Left lung (tissue), 4 donors: ENCODE measurements at regions not wholly inside any gene's neighbourhood (a gene's known extent, or its start where the extent isn't known, plus 50 kb on each side); places are given as distances from the start of the nearest gene placed in this dataset.

Experiments used
- ATAC-seq: fragments of 200-7000 bp; cut with Tn5 transposase; one replicate; pipeline ENCODE4 v1.9.1; 2020; ENCODE audit warnings: moderate library complexity
- DNase-seq, 4 donors: peaks; one replicate each; pipeline ENCODE4 v3.0.0-alpha.2; 2013 to 2020
- H3K27ac ChIP-seq, 2 donors: fragments of 200-600 bp; sonication (generic) in 1 of 2; one replicate each; pipeline versions ENCODE4 v1.5.0 to v1.8.0; 2020 to 2021
- H3K27me3 ChIP-seq, 2 donors: fragments of 200-600 bp; sonication (generic) in 1 of 2; one replicate each; pipeline versions ENCODE4 v1.5.0 to v1.8.0; 2020 to 2021
- H3K36me3 ChIP-seq, 2 donors: fragments of 200-600 bp; sonication (generic) in 1 of 2; one replicate each; pipeline versions ENCODE4 v1.5.0 to v1.8.0; 2020 to 2021
- H3K4me1 ChIP-seq, 2 donors: fragments of 200-600 bp; one replicate each; pipeline ENCODE4 v1.8.0; 2021
- H3K4me3 ChIP-seq, 2 donors: fragments of 200-600 bp; sonication (generic) in 1 of 2; one replicate each; pipeline versions ENCODE4 v1.5.0 to v1.8.0; 2020 to 2021; ENCODE audit warnings: mild to moderate bottlenecking in 1 of 2
- H3K9me3 ChIP-seq, 2 donors: fragments of 200-600 bp; sonication (generic) in 1 of 2; one replicate each; pipeline versions ENCODE4 v1.5.0 to v1.8.0; 2020 to 2021
- intact Hi-C, 2 donors: fragments of 100-400 bp; cut with DNase I; formaldehyde crosslinking; loops; one replicate each; pipeline versions ENCODE4 v1.11.2 to v1.14.2; 2022
- TF ChIP-seq, protein P1 (sequence below), 2 donors: fragments of 200-600 bp; sonication (generic) in 1 of 2; IDR thresholded peaks; one replicate each; pipeline versions ENCODE4 v1.5.0 to v1.8.0; 2021; ENCODE audit warnings: antibody characterized with exemption in 2 of 2
- donor health status: DM: no; HTN: yes; CAD: no.
- donor health status: DM: no; HTN: no; CAD: no.

DNA sequence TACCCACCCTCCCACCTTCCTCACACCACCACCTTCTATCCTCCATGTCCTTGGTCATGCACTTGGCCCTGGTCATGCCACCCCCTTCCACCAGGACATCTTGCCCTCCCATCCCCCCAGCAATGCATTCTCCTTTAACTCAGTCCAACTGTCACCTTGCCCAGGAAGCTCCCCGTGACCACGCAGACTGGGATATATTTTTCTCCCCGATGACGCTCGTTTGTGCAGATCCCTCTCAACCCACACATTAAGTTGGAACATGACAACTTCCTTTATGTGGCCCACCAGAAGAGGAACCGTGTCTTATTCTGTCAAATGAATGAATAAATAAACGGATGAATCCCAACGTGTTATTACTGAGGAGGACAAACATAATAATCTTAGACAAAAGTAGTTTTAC lies 82.8 kb upstream of the TAS2R1 start:
- Histone ChIP-seq H3K27me3 (no peaks in the 10 kb centered on the region), H3K27ac (no peak overlapping the region), H3K4me3 (no peak overlapping the region), H3K4me1 (no peaks in the 10 kb centered on the region), H3K9me3 (peaks cover 0 to 5% of the 10 kb centered on the region in 2 donors), H3K36me3 (no peaks in the 10 kb centered on the region)
- ATAC-seq (no peak), DNase-seq (peak in 2 of 4 donors; percentile 8 to 21)
- TF ChIP-seq, protein P1, sequence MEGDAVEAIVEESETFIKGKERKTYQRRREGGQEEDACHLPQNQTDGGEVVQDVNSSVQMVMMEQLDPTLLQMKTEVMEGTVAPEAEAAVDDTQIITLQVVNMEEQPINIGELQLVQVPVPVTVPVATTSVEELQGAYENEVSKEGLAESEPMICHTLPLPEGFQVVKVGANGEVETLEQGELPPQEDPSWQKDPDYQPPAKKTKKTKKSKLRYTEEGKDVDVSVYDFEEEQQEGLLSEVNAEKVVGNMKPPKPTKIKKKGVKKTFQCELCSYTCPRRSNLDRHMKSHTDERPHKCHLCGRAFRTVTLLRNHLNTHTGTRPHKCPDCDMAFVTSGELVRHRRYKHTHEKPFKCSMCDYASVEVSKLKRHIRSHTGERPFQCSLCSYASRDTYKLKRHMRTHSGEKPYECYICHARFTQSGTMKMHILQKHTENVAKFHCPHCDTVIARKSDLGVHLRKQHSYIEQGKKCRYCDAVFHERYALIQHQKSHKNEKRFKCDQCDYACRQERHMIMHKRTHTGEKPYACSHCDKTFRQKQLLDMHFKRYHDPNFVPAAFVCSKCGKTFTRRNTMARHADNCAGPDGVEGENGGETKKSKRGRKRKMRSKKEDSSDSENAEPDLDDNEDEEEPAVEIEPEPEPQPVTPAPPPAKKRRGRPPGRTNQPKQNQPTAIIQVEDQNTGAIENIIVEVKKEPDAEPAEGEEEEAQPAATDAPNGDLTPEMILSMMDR (IDR thresholded peaks at IDR 0.05) = no peak
- intact Hi-C loops = no loop called here

- TF ChIP-seq, protein P1 (IDR thresholded peaks at IDR 0.05) = no peak
- Histone ChIP-seq H3K4me1 (no peaks in the 10 kb centered on the region), H3K36me3 (no peaks in the 10 kb centered on the region), H3K27ac (no peak overlapping the region), H3K9me3 (peaks cover 0 to 5% of the 10 kb centered on the region in 2 donors), H3K4me3 (no peak overlapping the region), H3K27me3 (no peaks in the 10 kb centered on the region)
- DNase-seq (no peak), ATAC-seq (no peak)
- intact Hi-C loops = no loop called here
These were observed 82.4 kb upstream of the TAS2R1 start for GRCh38 chr5:9712506-9712905.

DNA sequence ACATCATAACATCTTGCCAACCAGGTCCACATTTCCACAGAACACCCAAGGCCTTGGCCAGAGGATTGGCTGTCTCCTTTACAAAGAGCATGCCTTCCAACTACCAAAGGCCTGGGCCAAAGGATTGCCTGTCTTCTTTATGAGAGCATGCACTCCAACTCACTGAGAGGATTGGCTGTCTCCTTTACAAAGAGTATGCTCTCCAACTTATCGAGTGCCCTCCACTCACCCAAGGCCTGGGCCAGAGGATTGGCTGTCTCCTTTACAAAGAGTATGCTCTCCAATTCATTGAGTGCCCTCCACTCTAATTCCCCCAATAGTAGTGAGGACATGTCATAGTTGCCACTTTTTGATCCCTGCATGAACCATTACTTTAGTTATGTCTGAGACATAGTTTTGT lies 79.9 kb upstream of the TAS2R1 start:
- Histone ChIP-seq H3K27ac (no peak overlapping the region), H3K4me1 (no peaks in the 10 kb centered on the region), H3K36me3 (no peaks in the 10 kb centered on the region), H3K4me3 (no peak overlapping the region), H3K27me3 (no peaks in the 10 kb centered on the region), H3K9me3 (peaks cover 0 to 5% of the 10 kb centered on the region in 2 donors)
- intact Hi-C loops = no loop called here
- DNase-seq (no peak), ATAC-seq (peak; percentile 85)
- TF ChIP-seq, protein P1 (IDR thresholded peaks at IDR 0.05) = no peak

DNA sequence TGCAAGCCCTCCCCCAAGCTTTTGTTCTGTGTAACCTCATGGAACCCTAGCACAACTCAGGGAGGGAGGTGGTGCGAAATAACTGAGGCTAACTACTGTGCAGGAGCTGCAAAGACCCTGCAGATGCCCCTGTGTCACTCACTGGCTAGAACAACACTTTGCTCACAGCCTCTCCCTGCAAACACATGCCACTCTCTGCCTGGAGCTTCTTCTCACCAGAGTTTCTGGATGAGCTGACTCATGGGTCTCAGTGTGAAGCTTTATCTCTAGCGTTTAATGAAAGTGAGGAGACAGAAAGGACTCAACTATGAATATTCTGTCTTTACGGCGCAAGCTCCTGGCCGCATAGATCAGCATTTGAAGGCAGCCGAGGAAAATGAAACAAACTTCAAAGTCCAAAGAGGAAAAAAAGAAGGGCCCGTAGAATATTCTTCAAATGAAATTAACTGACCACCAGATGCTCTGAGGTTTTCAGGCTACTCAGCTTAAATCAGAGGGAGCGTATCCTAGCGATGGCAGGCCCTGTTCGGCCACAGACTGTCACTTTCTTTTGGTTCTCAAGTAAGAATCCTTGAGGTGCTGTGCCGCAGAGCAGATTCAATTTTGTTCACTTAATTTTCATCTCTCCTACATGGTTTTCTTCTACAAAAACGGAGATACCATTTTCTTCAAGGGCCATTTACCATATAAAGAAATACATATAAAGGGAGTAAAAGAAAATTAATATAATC lies 77.7 kb upstream of the TAS2R1 start:
- H3K4me3 ChIP-seq = no peak overlapping the region
- TF ChIP-seq, protein P1 (IDR thresholded peaks at IDR 0.05) = no peak
- no peaks in the 10 kb centered on the region for H3K27me3 ChIP-seq
- peaks cover 0 to 5% of the 10 kb centered on the region in 2 donors for H3K9me3 ChIP-seq
- H3K27ac ChIP-seq = no peak overlapping the region
- ATAC-seq = no peak
- H3K4me1 ChIP-seq = no peaks in the 10 kb centered on the region
- H3K36me3 ChIP-seq = no peaks in the 10 kb centered on the region
- no peak for DNase-seq
- intact Hi-C loops = no loop called here

GRCh38 chr5:9699681-9700080 lies 69.5 kb upstream of the TAS2R1 start:
- ATAC-seq (no peak), DNase-seq (no peak)
- Histone ChIP-seq H3K9me3 (no peaks in the 10 kb centered on the region), H3K27me3 (no peaks in the 10 kb centered on the region), H3K4me3 (no peak overlapping the region), H3K4me1 (no peaks in the 10 kb centered on the region), H3K36me3 (no peaks in the 10 kb centered on the region), H3K27ac (no peak overlapping the region)
- intact Hi-C loops = no loop called here
- TF ChIP-seq, protein P1 (IDR thresholded peaks at IDR 0.05) = no peak
